GM18520 (cell line): ENCODE measurements at regions not wholly inside any gene's neighbourhood (a gene's known extent, or its start where the extent isn't known, plus 50 kb on each side); places are given as distances from the start of the nearest gene placed in this dataset.

Experiments
- ATAC-seq: cut with Tn5 transposase; IDR thresholded peaks from one replicate; pipeline ENCODE4 v1.9.1; 2021; ENCODE audit not compliant: unreplicated experiment

GRCh38 chr9:103755441-103755840 lies 338.7 kb upstream of the SMC2 start:
- no peak for ATAC-seq

GRCh38 chr9:103755986-103756385 lies 338.1 kb upstream of the SMC2 start:
- no peak for ATAC-seq

- ATAC-seq, result no peak
Measured at GRCh38 chr9:103757062-103757461, 337.0 kb upstream of the SMC2 start.

GRCh38 chr9:103761466-103761865 lies 332.6 kb upstream of the SMC2 start:
- no peak for ATAC-seq

- peak; percentile 93 for ATAC-seq
Measured at GRCh38 chr9:103789686-103790085, 304.4 kb upstream of the SMC2 start.

- peak; percentile 100 for ATAC-seq
Measured at GRCh38 chr9:103798620-103799019, 295.5 kb upstream of the SMC2 start.

GRCh38 chr9:103799959-103800358 lies 294.1 kb upstream of the SMC2 start:
- ATAC-seq, result no peak

GRCh38 chr9:103802068-103802467 lies 292.0 kb upstream of the SMC2 start:
- ATAC-seq, result no peak

- ATAC-seq, result no peak
Measured at GRCh38 chr9:103803245-103803644, 290.9 kb upstream of the SMC2 start.

- ATAC-seq, result no peak
Measured at GRCh38 chr9:103804077-103804735, 289.9 kb upstream of the SMC2 start.

- no peak for ATAC-seq
Measured at GRCh38 chr9:103809745-103810144, 284.4 kb upstream of the SMC2 start.

- ATAC-seq, result no peak
Measured at GRCh38 chr9:103811462-103811861, 282.6 kb upstream of the SMC2 start.

- ATAC-seq, result no peak
Measured at GRCh38 chr9:103816146-103816545, 278.0 kb upstream of the SMC2 start.

- no peak for ATAC-seq
Measured at GRCh38 chr9:103819936-103820335, 274.2 kb upstream of the SMC2 start.

- ATAC-seq, result no peak
Measured at GRCh38 chr9:103821115-103821514, 273.0 kb upstream of the SMC2 start.

- ATAC-seq, result no peak
Measured at GRCh38 chr9:103837940-103838339, 256.2 kb upstream of the SMC2 start.

- ATAC-seq, result peak; percentile 59
Measured at GRCh38 chr9:103839197-103839596, 254.9 kb upstream of the SMC2 start.

GRCh38 chr9:103867886-103868285 lies 226.2 kb upstream of the SMC2 start:
- ATAC-seq, result no peak

GRCh38 chr9:103872811-103873210 lies 221.3 kb upstream of the SMC2 start:
- ATAC-seq, result no peak

GRCh38 chr9:103881419-103881818 lies 212.7 kb upstream of the SMC2 start:
- no peak for ATAC-seq

- ATAC-seq, result no peak
Measured at GRCh38 chr9:103889989-103890388, 204.1 kb upstream of the SMC2 start.

GRCh38 chr9:103894184-103894583 lies 199.9 kb upstream of the SMC2 start:
- ATAC-seq, result peak; percentile 66

GRCh38 chr9:103898550-103898949 lies 195.6 kb upstream of the SMC2 start:
- no peak for ATAC-seq
